ENCODE measurements at regions not wholly inside any gene's neighbourhood (a gene's known extent, or its start where the extent isn't known, plus 50 kb on each side); places are given as distances from the start of the nearest gene placed in this dataset.

- DNase-seq (ENCODE audit: low spot score) = no peak
Observed at GRCh38 chr2:76450024-76450475, 739.3 kb upstream of the GCFC2 start.

GRCh38 chr2:76448956-76449355 is 738.2 kb upstream of the GCFC2 start:
- no peak for DNase-seq (ENCODE audit: low spot score)

- no peak for DNase-seq (ENCODE audit: low spot score)
Observed at GRCh38 chr2:76447294-76447693, 736.6 kb upstream of the GCFC2 start.

- DNase-seq (ENCODE audit: low spot score) = no peak
Observed at GRCh38 chr2:76446872-76447271, 736.2 kb upstream of the GCFC2 start.

- DNase-seq (ENCODE audit: low spot score) = no peak
Observed at GRCh38 chr2:76445880-76446279, 735.2 kb upstream of the GCFC2 start.

GRCh38 chr2:76444732-76445131 is 734.0 kb upstream of the GCFC2 start:
- DNase-seq (ENCODE audit: low spot score) = no peak

- no peak for DNase-seq (ENCODE audit: low spot score)
Observed at GRCh38 chr2:76437564-76437963, 726.8 kb upstream of the GCFC2 start.

GRCh38 chr2:76429374-76429773 is 718.7 kb upstream of the GCFC2 start:
- no peak for DNase-seq (ENCODE audit: low spot score)

- no peak for DNase-seq (ENCODE audit: low spot score)
Observed at GRCh38 chr2:76427452-76427851, 716.7 kb upstream of the GCFC2 start.

GRCh38 chr2:76415821-76416220 is 705.1 kb upstream of the GCFC2 start:
- no peak for DNase-seq (ENCODE audit: low spot score)

- DNase-seq (ENCODE audit: low spot score) = no peak
Observed at GRCh38 chr2:76413436-76413835, 702.7 kb upstream of the GCFC2 start.

GRCh38 chr2:76406134-76406855 is 695.6 kb upstream of the GCFC2 start:
- DNase-seq (ENCODE audit: low spot score) = no peak

GRCh38 chr2:76393356-76393755 is 682.6 kb upstream of the GCFC2 start:
- no peak for DNase-seq (ENCODE audit: low spot score)

GRCh38 chr2:76391678-76392077 is 681.0 kb upstream of the GCFC2 start:
- DNase-seq (ENCODE audit: low spot score) = no peak

GRCh38 chr2:76387294-76387693 is 676.6 kb upstream of the GCFC2 start:
- DNase-seq (ENCODE audit: low spot score) = no peak

GRCh38 chr2:76385943-76386342 is 675.2 kb upstream of the GCFC2 start:
- no peak for DNase-seq (ENCODE audit: low spot score)

GRCh38 chr2:76381624-76382023 is 670.9 kb upstream of the GCFC2 start:
- DNase-seq (ENCODE audit: low spot score) = no peak

GRCh38 chr2:76378140-76378539 is 667.4 kb upstream of the GCFC2 start:
- no peak for DNase-seq (ENCODE audit: low spot score)

- no peak for DNase-seq (ENCODE audit: low spot score)
Observed at GRCh38 chr2:76341439-76341838, 630.7 kb upstream of the GCFC2 start.

- no peak for DNase-seq (ENCODE audit: low spot score)
Observed at GRCh38 chr2:76332871-76333270, 622.2 kb upstream of the GCFC2 start.

GRCh38 chr2:76330865-76331264 is 620.1 kb upstream of the GCFC2 start:
- no peak for DNase-seq (ENCODE audit: low spot score)

- DNase-seq (ENCODE audit: low spot score) = no peak
Observed at GRCh38 chr2:76326636-76327035, 615.9 kb upstream of the GCFC2 start.

GRCh38 chr2:76323381-76323780 is 612.7 kb upstream of the GCFC2 start:
- no peak for DNase-seq (ENCODE audit: low spot score)

- no peak for DNase-seq (ENCODE audit: low spot score)
Observed at GRCh38 chr2:76320716-76321115, 610.0 kb upstream of the GCFC2 start.

Measured in hepatic stellate cell (primary cell).